SK-N-SH (cell line): ENCODE measurements at regions not wholly inside any gene's neighbourhood (a gene's known extent, or its start where the extent isn't known, plus 50 kb on each side); places are given as distances from the start of the nearest gene placed in this dataset.

Source experiments
- CTCF ChIA-PET: fragments of 300-600, 350-600 bp; formaldehyde crosslinking; extraction: SDS; loops from one replicate; lab custom pipeline; 2021; lab: Yijun Ruan, JAX
- POLR2A ChIA-PET: fragments of 350-600 bp; sonication (Branson Sonifier 250); formaldehyde crosslinking; extraction: SDS; loops from one replicate; lab custom pipeline; 2020; ENCODE audit warnings: antibody characterized with exemption, inconsistent platforms; lab: Yijun Ruan, JAX
- DNase-seq: peaks from one replicate; pipeline ENCODE4 v3.0.0; 2012
- H2AFZ ChIP-seq: fragments of 200-600 bp; sonication (generic); 2 replicates; pipeline ENCODE4 v1.8.1; 2016; ENCODE audit warnings: antibody characterized with exemption, mild to moderate bottlenecking, low read depth
- H3F3A ChIP-seq: fragments of 200-600 bp; sonication (generic); replicated peaks from 2 replicates; pipeline ENCODE3; 2016; ENCODE audit warnings: antibody characterized with exemption, mild to moderate bottlenecking; ENCODE audit not compliant: insufficient read depth
- H3K27ac ChIP-seq, 2 experiments: fragments of 200-500 bp in 1 of 2; fragments of 200-600 bp in 1 of 2; sonication (Bioruptor generic) in 1 of 2; sonication (generic), shearing (Covaris generic) in 1 of 2; 2 replicates each; pipeline versions ENCODE4 v1.5.1 to v1.6.1; 2014 to 2016; ENCODE audit warnings: low read depth in 2 of 2, inconsistent platforms in 1 of 2, low read length in 1 of 2, mild to moderate bottlenecking in 1 of 2, mixed read lengths in 1 of 2
- H3K27me3 ChIP-seq: fragments of 200-600 bp; sonication (generic), shearing (Covaris generic); 2 replicates; pipeline ENCODE4 v1.6.1; 2016; ENCODE audit warnings: mixed run types; ENCODE audit not compliant: insufficient read depth
- H3K36me3 ChIP-seq, 2 experiments: fragments of 200-500 bp in 1 of 2; fragments of 200-600 bp in 1 of 2; sonication (Bioruptor generic) in 1 of 2; sonication (generic) in 1 of 2; replicated peaks in 1 of 2; 2 replicates each; pipeline versions ENCODE3 to v1.5.1; 2014 to 2016; ENCODE audit warnings: low read length in 1 of 2, mild to moderate bottlenecking in 1 of 2; ENCODE audit not compliant: insufficient read depth in 2 of 2, control insufficient read depth in 1 of 2
- H3K4me1 ChIP-seq, 2 experiments: fragments of 200-500 bp in 1 of 2; fragments of 200-600 bp in 1 of 2; sonication (Bioruptor generic) in 1 of 2; sonication (generic), shearing (Covaris generic) in 1 of 2; 2 replicates each; pipeline versions ENCODE4 v1.5.1 to v1.6.1; 2014 to 2016; ENCODE audit warnings: low read depth in 1 of 2, low read length in 1 of 2, mixed run types in 1 of 2; ENCODE audit not compliant: insufficient read depth in 2 of 2, control insufficient read depth in 1 of 2
- H3K4me2 ChIP-seq: fragments of 200-600 bp; sonication (generic), shearing (Covaris generic); 2 replicates; pipeline ENCODE4 v1.6.1; 2017; ENCODE audit warnings: mixed run types
- H3K4me3 ChIP-seq, 2 experiments: fragments of 200-500 bp in 1 of 2; fragments of 200-600 bp in 1 of 2; sonication (Bioruptor generic) in 1 of 2; sonication (generic), shearing (Covaris generic) in 1 of 2; 2 replicates each; pipeline versions ENCODE4 v1.5.1 to v1.8.1; 2014 to 2016; ENCODE audit warnings: low read depth in 2 of 2, inconsistent platforms in 1 of 2, low read length in 1 of 2, mild to moderate bottlenecking in 1 of 2, mixed read lengths in 1 of 2, moderate library complexity in 1 of 2
- H3K79me2 ChIP-seq: fragments of 200-600 bp; sonication (generic); 2 replicates; pipeline ENCODE4 v1.8.1; 2017; ENCODE audit warnings: mild to moderate bottlenecking; ENCODE audit not compliant: insufficient read depth
- H3K9ac ChIP-seq: fragments of 200-600 bp; sonication (generic); 2 replicates; pipeline ENCODE4 v1.6.1; 2017; ENCODE audit warnings: mixed run types
- H3K9me2 ChIP-seq: fragments of 200-600 bp; sonication (generic); 2 replicates; pipeline ENCODE4 v1.6.1; 2017; ENCODE audit warnings: mixed run types
- H3K9me3 ChIP-seq: fragments of 200-600 bp; sonication (generic); 2 replicates; pipeline ENCODE4 v1.6.1; 2017; ENCODE audit warnings: mixed run types, mild to moderate bottlenecking, moderate library complexity
- H4K20me1 ChIP-seq: fragments of 200-600 bp; sonication (generic); 2 replicates; pipeline ENCODE4 v1.6.1; 2017; ENCODE audit warnings: mild to moderate bottlenecking, mixed run types; ENCODE audit not compliant: insufficient read depth
- CHD2 ChIP-seq: fragments of 150-350 bp; IDR thresholded peaks from 2 replicates; pipeline ENCODE4 v1.6.1; 2018; ENCODE audit warnings: low read length; ENCODE audit not compliant: partially characterized antibody
- ELF1 ChIP-seq: IDR thresholded peaks from 2 replicates; pipeline ENCODE4 v1.4.0; 2012
- EZH2phosphoT487 ChIP-seq: fragments of 200-600 bp; sonication (generic); IDR thresholded peaks from 2 replicates; pipeline ENCODE4 v1.6.1; 2017; ENCODE audit warnings: low read depth, mixed run types, mild to moderate bottlenecking, antibody characterized with exemption, moderate library complexity, borderline replicate concordance
- FOSL2 ChIP-seq: IDR thresholded peaks from 2 replicates; pipeline ENCODE4 v1.4.0; 2012; ENCODE audit warnings: low read depth, mild to moderate bottlenecking, moderate library complexity, borderline replicate concordance
- GATA2 ChIP-seq: sonication (generic); formaldehyde crosslinking; IDR thresholded peaks from 2 replicates; pipeline ENCODE4 v1.5.0; 2020; ENCODE audit warnings: mild to moderate bottlenecking, missing genetic modification reagents
- MEF2A ChIP-seq: IDR thresholded peaks from 2 replicates; pipeline ENCODE4 v1.4.0; 2012; ENCODE audit warnings: low read depth, borderline replicate concordance
- NFIC ChIP-seq: IDR thresholded peaks from 2 replicates; pipeline ENCODE4 v1.4.0; 2012; ENCODE audit warnings: borderline replicate concordance
- NRF1 ChIP-seq: IDR thresholded peaks from 2 replicates; pipeline ENCODE4 v1.6.1; 2012; ENCODE audit warnings: low read depth, mild to moderate bottlenecking, low read length
- POLR2AphosphoS5 ChIP-seq: IDR thresholded peaks from 2 replicates; pipeline ENCODE4 v1.6.1; 2012; ENCODE audit warnings: low read depth, low read length
- RFX5 ChIP-seq: IDR thresholded peaks from 2 replicates; pipeline ENCODE4 v1.6.1; 2012; ENCODE audit warnings: mild to moderate bottlenecking, improper control_type of control experiment, low read length
- RXRA ChIP-seq: IDR thresholded peaks from 2 replicates; pipeline ENCODE4 v1.4.0; 2012; ENCODE audit warnings: low read depth, mild to moderate bottlenecking, borderline replicate concordance
- TEAD4 ChIP-seq: IDR thresholded peaks from 2 replicates; pipeline ENCODE4 v1.4.0; 2012; ENCODE audit warnings: mild to moderate bottlenecking, borderline replicate concordance; ENCODE audit not compliant: insufficient read depth
- YY1 ChIP-seq: IDR thresholded peaks from 2 replicates; pipeline ENCODE4 v1.4.0; 2012; ENCODE audit warnings: low read depth, mild to moderate bottlenecking
- WGBS: methylation state at CpG from one replicate; pipeline ENCODE4 v1.1.6; 2017; ENCODE audit warnings: low lambda C conversion rate; 5-methylcytosine and 5-hydroxymethylcytosine counted together
- TF ChIP-seq, protein P1 (sequence below): IDR thresholded peaks from 2 replicates; pipeline ENCODE4 v1.4.0; 2012; ENCODE audit warnings: low read depth, borderline replicate concordance
- TF ChIP-seq, protein P2 (sequence below): IDR thresholded peaks from 2 replicates; pipeline ENCODE4 v1.4.0; 2012; ENCODE audit warnings: low read depth
- TF ChIP-seq, protein P3 (sequence below): IDR thresholded peaks from 2 replicates; pipeline ENCODE4 v1.6.1; 2012; ENCODE audit warnings: mild to moderate bottlenecking, low read depth, low read length, moderate library complexity
- TF ChIP-seq, protein P4 (sequence below): fragments of 150-350 bp; IDR thresholded peaks from 2 replicates; pipeline ENCODE4 v1.6.1; 2016; ENCODE audit warnings: mild to moderate bottlenecking, low read depth, low read length

DNA sequence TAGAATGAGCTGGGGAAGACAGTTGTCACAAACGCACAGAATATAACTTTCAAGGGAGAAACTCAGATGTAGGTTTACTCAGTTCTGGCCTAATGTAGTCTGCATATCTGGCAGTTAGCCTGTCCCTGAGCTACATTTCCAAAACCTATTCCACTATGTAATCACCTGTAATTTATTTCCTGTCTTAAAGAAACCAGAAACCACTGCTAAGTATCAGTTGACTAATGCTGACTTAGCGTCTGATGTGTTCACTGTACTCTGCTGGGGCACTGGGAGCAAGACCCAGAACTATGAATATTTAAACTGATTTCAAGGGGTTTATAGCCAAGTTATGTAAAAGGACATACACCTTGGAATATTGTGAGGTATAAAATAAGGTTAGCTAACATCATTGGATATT is 1995.2 kb upstream of the PIK3C3 start:
- Histone ChIP-seq H3K27ac (no peak overlapping the region), H3K9me3 (no peaks in the 10 kb centered on the region), H3K4me3 (no peak overlapping the region), H3K36me3 (no peaks in the 10 kb centered on the region), H3K4me2 (no peak overlapping the region), H3K9me2 (no peaks in the 10 kb centered on the region), H3F3A (no peaks in the 10 kb centered on the region), H3K9ac (no peak overlapping the region), H3K4me1 (no peaks in the 10 kb centered on the region), H2AFZ (no peak overlapping the region), H4K20me1 (no peaks in the 10 kb centered on the region), H3K79me2 (no peaks in the 10 kb centered on the region), H3K27me3 (no peaks in the 10 kb centered on the region)
- ChIA-PET POLR2A (no interaction called here), CTCF (no interaction called here)
- 49% methylated on average over 2 of the region's 2 CpGs for WGBS
- no peak for TF ChIP-seq YY1
- TF ChIP-seq, protein P1, sequence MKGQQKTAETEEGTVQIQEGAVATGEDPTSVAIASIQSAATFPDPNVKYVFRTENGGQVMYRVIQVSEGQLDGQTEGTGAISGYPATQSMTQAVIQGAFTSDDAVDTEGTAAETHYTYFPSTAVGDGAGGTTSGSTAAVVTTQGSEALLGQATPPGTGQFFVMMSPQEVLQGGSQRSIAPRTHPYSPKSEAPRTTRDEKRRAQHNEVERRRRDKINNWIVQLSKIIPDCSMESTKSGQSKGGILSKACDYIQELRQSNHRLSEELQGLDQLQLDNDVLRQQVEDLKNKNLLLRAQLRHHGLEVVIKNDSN = no peak
- TF ChIP-seq, protein P2, sequence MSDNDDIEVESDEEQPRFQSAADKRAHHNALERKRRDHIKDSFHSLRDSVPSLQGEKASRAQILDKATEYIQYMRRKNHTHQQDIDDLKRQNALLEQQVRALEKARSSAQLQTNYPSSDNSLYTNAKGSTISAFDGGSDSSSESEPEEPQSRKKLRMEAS = no peak
- TF ChIP-seq ELF1 = no peak
- DNase-seq = no peak

DNA sequence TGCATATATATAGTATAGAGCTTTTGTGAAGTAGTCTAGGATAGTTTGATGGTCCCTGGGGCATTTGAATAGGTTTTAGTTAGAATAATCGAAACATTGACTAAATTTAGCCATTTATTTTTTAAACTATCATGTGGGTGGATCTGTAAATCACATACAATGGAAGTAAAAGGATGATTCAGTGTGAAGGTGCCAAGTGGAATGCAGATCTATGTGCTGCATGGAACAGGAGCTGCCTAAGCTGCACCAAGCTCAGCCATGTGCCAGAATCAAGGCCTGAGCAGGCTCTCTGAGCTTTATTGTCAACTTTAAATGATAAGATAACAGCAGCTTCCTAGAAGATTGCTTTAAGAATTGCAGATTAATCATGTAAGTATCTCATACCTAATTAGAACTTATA is 1996.2 kb upstream of the PIK3C3 start:
- Histone ChIP-seq H2AFZ (no peak overlapping the region), H4K20me1 (no peaks in the 10 kb centered on the region), H3K36me3 (no peaks in the 10 kb centered on the region), H3K9me2 (no peaks in the 10 kb centered on the region), H3K4me2 (no peak overlapping the region), H3F3A (no peaks in the 10 kb centered on the region), H3K27me3 (no peaks in the 10 kb centered on the region), H3K9ac (no peak overlapping the region), H3K27ac (no peak overlapping the region), H3K9me3 (no peaks in the 10 kb centered on the region), H3K4me3 (no peak overlapping the region), H3K79me2 (no peaks in the 10 kb centered on the region), H3K4me1 (no peaks in the 10 kb centered on the region)
- POLR2A ChIA-PET = no interaction called here
- DNase-seq = no peak
- WGBS = 34% methylated on average over 1 of the region's 1 CpG
- TF ChIP-seq YY1 = no peak
- CTCF ChIA-PET = no interaction called here

DNA sequence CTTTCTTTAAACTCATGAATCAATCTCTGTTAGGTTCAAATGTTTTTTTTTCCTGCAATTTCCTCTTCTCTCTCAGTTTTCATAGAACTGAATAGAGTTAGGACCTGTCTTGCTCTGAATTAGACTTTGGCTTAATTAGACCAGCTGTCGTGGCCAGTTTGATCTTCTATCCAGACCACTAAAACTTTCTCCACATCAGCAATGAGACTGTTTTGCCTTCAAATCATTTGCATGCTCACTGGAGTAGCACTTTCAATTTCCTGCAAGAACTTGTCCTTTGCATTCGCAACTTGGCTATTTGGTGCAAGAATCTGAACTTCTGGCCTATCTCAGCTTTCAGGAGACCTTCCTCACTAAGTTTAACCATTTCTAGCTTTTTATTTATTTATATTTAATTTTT is 2002.2 kb upstream of the PIK3C3 start:
- no peak overlapping the region for H3K4me3 ChIP-seq
- no peaks in the 10 kb centered on the region for H3K36me3 ChIP-seq
- WGBS = 47% methylated on average over 2 of the region's 2 CpGs
- ChIA-PET POLR2A (no interaction called here), CTCF (no interaction called here)
- H3K9me3 ChIP-seq = no peaks in the 10 kb centered on the region
- no peak for DNase-seq
- H3K4me1 ChIP-seq = no peaks in the 10 kb centered on the region
- no peaks in the 10 kb centered on the region for H4K20me1 ChIP-seq
- H3K9me2 ChIP-seq = no peaks in the 10 kb centered on the region
- no peak overlapping the region for H3K27ac ChIP-seq
- H3K27me3 ChIP-seq = no peaks in the 10 kb centered on the region
- H3F3A ChIP-seq = no peaks in the 10 kb centered on the region
- H2AFZ ChIP-seq = no peak overlapping the region
- no peaks in the 10 kb centered on the region for H3K79me2 ChIP-seq
- H3K9ac ChIP-seq = no peak overlapping the region
- no peak overlapping the region for H3K4me2 ChIP-seq
- TF ChIP-seq ELF1 = no peak
- no peak for TF ChIP-seq FOSL2
- TF ChIP-seq RFX5 = no peak
- TF ChIP-seq YY1 = no peak
- no peak for TF ChIP-seq NFIC
- no peak for TF ChIP-seq NRF1
- TF ChIP-seq MEF2A = no peak
- no peak for TF ChIP-seq TEAD4
- no peak for TF ChIP-seq GATA2 (CRISPR knock-in tag)
- no peak for TF ChIP-seq POLR2AphosphoS5
- no peak for TF ChIP-seq CHD2
- no peak for TF ChIP-seq RXRA
- no peak for TF ChIP-seq EZH2phosphoT487
- TF ChIP-seq, protein P3, sequence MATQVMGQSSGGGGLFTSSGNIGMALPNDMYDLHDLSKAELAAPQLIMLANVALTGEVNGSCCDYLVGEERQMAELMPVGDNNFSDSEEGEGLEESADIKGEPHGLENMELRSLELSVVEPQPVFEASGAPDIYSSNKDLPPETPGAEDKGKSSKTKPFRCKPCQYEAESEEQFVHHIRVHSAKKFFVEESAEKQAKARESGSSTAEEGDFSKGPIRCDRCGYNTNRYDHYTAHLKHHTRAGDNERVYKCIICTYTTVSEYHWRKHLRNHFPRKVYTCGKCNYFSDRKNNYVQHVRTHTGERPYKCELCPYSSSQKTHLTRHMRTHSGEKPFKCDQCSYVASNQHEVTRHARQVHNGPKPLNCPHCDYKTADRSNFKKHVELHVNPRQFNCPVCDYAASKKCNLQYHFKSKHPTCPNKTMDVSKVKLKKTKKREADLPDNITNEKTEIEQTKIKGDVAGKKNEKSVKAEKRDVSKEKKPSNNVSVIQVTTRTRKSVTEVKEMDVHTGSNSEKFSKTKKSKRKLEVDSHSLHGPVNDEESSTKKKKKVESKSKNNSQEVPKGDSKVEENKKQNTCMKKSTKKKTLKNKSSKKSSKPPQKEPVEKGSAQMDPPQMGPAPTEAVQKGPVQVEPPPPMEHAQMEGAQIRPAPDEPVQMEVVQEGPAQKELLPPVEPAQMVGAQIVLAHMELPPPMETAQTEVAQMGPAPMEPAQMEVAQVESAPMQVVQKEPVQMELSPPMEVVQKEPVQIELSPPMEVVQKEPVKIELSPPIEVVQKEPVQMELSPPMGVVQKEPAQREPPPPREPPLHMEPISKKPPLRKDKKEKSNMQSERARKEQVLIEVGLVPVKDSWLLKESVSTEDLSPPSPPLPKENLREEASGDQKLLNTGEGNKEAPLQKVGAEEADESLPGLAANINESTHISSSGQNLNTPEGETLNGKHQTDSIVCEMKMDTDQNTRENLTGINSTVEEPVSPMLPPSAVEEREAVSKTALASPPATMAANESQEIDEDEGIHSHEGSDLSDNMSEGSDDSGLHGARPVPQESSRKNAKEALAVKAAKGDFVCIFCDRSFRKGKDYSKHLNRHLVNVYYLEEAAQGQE = no peak
- TF ChIP-seq, protein P4, sequence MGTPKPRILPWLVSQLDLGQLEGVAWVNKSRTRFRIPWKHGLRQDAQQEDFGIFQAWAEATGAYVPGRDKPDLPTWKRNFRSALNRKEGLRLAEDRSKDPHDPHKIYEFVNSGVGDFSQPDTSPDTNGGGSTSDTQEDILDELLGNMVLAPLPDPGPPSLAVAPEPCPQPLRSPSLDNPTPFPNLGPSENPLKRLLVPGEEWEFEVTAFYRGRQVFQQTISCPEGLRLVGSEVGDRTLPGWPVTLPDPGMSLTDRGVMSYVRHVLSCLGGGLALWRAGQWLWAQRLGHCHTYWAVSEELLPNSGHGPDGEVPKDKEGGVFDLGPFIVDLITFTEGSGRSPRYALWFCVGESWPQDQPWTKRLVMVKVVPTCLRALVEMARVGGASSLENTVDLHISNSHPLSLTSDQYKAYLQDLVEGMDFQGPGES = no peak
